ENCODE measurements at regions not wholly inside any gene's neighbourhood (a gene's known extent, or its start where the extent isn't known, plus 50 kb on each side); places are given as distances from the start of the nearest gene placed in this dataset.

GRCh38 chr7:106766551-106766950, 98.5 kb upstream of the PIK3CG start:
- H3K4me1 ChIP-seq (ENCODE audit: control insufficient read depth in 1 of 2, insufficient read depth in 2 of 2, low read length in 2 of 2), result peaks cover 10 to 11% of the 10 kb centered on the region in 2 donors
- H4K20me1 ChIP-seq (ENCODE audit: insufficient read depth, low read length), result no peaks in the 10 kb centered on the region
- no peak overlapping the region for H3K4me2 ChIP-seq (replicated peaks; ENCODE audit: extremely low read depth, low read length, poor library complexity, severe bottlenecking)
- H3K27me3 ChIP-seq (ENCODE audit: control insufficient read depth in 2 of 2, insufficient read depth in 2 of 2, low read length in 2 of 2), result no peaks in the 10 kb centered on the region
- H2AFZ ChIP-seq (ENCODE audit: insufficient read depth, low read depth, low read length, poor library complexity, severe bottlenecking), result no peak overlapping the region
- no peak for DNase-seq
- no peak overlapping the region for H3K27ac ChIP-seq (ENCODE audit: low read depth in 1 of 2, low read length in 2 of 2)
- Mint-ChIP-seq H3K4me3 (no peak overlapping the region), H3K27me3 (ENCODE audit: low read depth in 3 of 3) (peaks cover 0 to 1% (median 0%) of the 10 kb centered on the region in 3 donors), H3K27ac (no peak overlapping the region), H3K36me3 (no peaks in the 10 kb centered on the region), H3K9me3 (peaks cover 0 to 2% (median 0%) of the 10 kb centered on the region in 7 donors), H3K4me1 (peaks cover 14% of the 10 kb centered on the region)
- no peaks in the 10 kb centered on the region for H3K79me2 ChIP-seq (ENCODE audit: insufficient read depth, low read length)
- no peak overlapping the region for H3K9ac ChIP-seq (ENCODE audit: insufficient read depth, low read length, poor library complexity, severe bottlenecking)
- intact Hi-C loops (cut with micrococcal nuclease), result no loop called here
- TF ChIP-seq CTCF (IDR thresholded peaks at IDR 0.05), result no peak
- no CpG with 5 or more reads among the region's 2 CpGs for WGBS (ENCODE audit: insufficient coverage)
- no peaks in the 10 kb centered on the region for H3K36me3 ChIP-seq (replicated peaks in 1 of 2; ENCODE audit: control insufficient read depth in 1 of 2, insufficient read depth in 2 of 2, low read length in 2 of 2)
- no peak overlapping the region for H3K4me3 ChIP-seq (replicated peaks in 1 of 3; ENCODE audit: low read depth in 2 of 3, low read length in 3 of 3)
- no peaks in the 10 kb centered on the region for H3K9me3 ChIP-seq (replicated peaks in 1 of 2; ENCODE audit: control insufficient read depth in 1 of 2, insufficient read depth in 1 of 2, low read length in 2 of 2)

- no peak overlapping the region for H3K4me3 ChIP-seq (replicated peaks in 1 of 3; ENCODE audit: low read depth in 2 of 3, low read length in 3 of 3)
These were observed 98.0 kb upstream of the PIK3CG start for GRCh38 chr7:106767078-106767477.

More at GRCh38 chr7:106767078-106767477, 98.0 kb upstream of the PIK3CG start:
- Histone ChIP-seq H3K79me2 (ENCODE audit: insufficient read depth, low read length) (no peaks in the 10 kb centered on the region), H4K20me1 (ENCODE audit: insufficient read depth, low read length) (no peaks in the 10 kb centered on the region), H3K27ac (ENCODE audit: low read depth in 1 of 2, low read length in 2 of 2) (no peak overlapping the region), H3K9me3 (replicated peaks in 1 of 2; ENCODE audit: control insufficient read depth in 1 of 2, insufficient read depth in 1 of 2, low read length in 2 of 2) (no peaks in the 10 kb centered on the region), H3K9ac (ENCODE audit: insufficient read depth, low read length, poor library complexity, severe bottlenecking) (no peak overlapping the region), H3K36me3 (replicated peaks in 1 of 2; ENCODE audit: control insufficient read depth in 1 of 2, insufficient read depth in 2 of 2, low read length in 2 of 2) (no peaks in the 10 kb centered on the region), H3K27me3 (ENCODE audit: control insufficient read depth in 2 of 2, insufficient read depth in 2 of 2, low read length in 2 of 2) (no peaks in the 10 kb centered on the region), H2AFZ (ENCODE audit: insufficient read depth, low read depth, low read length, poor library complexity, severe bottlenecking) (peak overlapping the region; percentile 30), H3K4me1 (ENCODE audit: control insufficient read depth in 1 of 2, insufficient read depth in 2 of 2, low read length in 2 of 2) (peaks cover 10 to 11% of the 10 kb centered on the region in 2 donors), H3K4me2 (replicated peaks; ENCODE audit: extremely low read depth, low read length, poor library complexity, severe bottlenecking) (no peak overlapping the region)
- WGBS (ENCODE audit: insufficient coverage), result 100% methylated on average over 1 of the region's 3 CpGs
- H3K4me3 Mint-ChIP-seq, result no peak overlapping the region
- no peak for TF ChIP-seq CTCF (IDR thresholded peaks at IDR 0.05)
- no peak for DNase-seq
- H3K27ac Mint-ChIP-seq, result no peak overlapping the region
- intact Hi-C loops (cut with micrococcal nuclease), result no loop called here
- H3K4me1 Mint-ChIP-seq, result peaks cover 14% of the 10 kb centered on the region
- H3K27me3 Mint-ChIP-seq (ENCODE audit: low read depth in 3 of 3), result peaks cover 0 to 1% (median 0%) of the 10 kb centered on the region in 3 donors
- H3K36me3 Mint-ChIP-seq, result no peaks in the 10 kb centered on the region
- peaks cover 0 to 2% (median 0%) of the 10 kb centered on the region in 7 donors for H3K9me3 Mint-ChIP-seq
